Suprapubic skin (tissue), 4 donors: ENCODE measurements at regions not wholly inside any gene's neighbourhood (a gene's known extent, or its start where the extent isn't known, plus 50 kb on each side); places are given as distances from the start of the nearest gene placed in this dataset.

Experiments used
- DNase-seq, 2 donors: peaks; one replicate each; pipeline ENCODE4 v3.0.0-alpha.2; 2019; ENCODE audit warnings: low spot score in 2 of 2
- H3K27ac ChIP-seq: fragments of 200-600 bp; sonication (generic); one replicate; pipeline ENCODE4 v1.5.1; 2019
- H3K27me3 ChIP-seq: fragments of 200-600 bp; sonication (generic); one replicate; pipeline ENCODE4 v1.5.1; 2019
- H3K36me3 ChIP-seq: fragments of 200-600 bp; sonication (generic); one replicate; pipeline ENCODE4 v1.5.1; 2019
- H3K4me1 ChIP-seq: fragments of 200-600 bp; sonication (generic); one replicate; pipeline ENCODE4 v1.5.1; 2019
- H3K4me3 ChIP-seq: fragments of 200-600 bp; sonication (generic); one replicate; pipeline ENCODE4 v1.5.1; 2019; ENCODE audit warnings: mild to moderate bottlenecking
- H3K9me3 ChIP-seq: fragments of 200-600 bp; sonication (generic); one replicate; pipeline ENCODE4 v1.5.1; 2019
- CTCF ChIP-seq, 2 donors: fragments of 200-600 bp in 1 of 2; fragments of 450-650 bp in 1 of 2; sonication (generic) in 1 of 2; IDR thresholded peaks; one replicate each; pipeline ENCODE4 v1.5.1; 2016 to 2019; ENCODE audit warnings: antibody characterized with exemption in 2 of 2, mild to moderate bottlenecking in 1 of 2, moderate library complexity in 1 of 2
- EP300 ChIP-seq: sonication (generic); formaldehyde crosslinking; IDR thresholded peaks from one replicate; pipeline ENCODE4 v1.6.1; 2017; ENCODE audit warnings: antibody characterized with exemption
- POLR2A ChIP-seq, 2 donors: fragments of 450-650 bp; IDR thresholded peaks; one replicate each; pipeline ENCODE4 v1.6.1; 2017; ENCODE audit warnings: antibody characterized with exemption in 2 of 2, mild to moderate bottlenecking in 2 of 2, moderate library complexity in 2 of 2
- POLR2AphosphoS5 ChIP-seq, 3 donors: sonication (generic); formaldehyde crosslinking; IDR thresholded peaks; one replicate each; pipeline ENCODE4 v1.6.1; 2017; ENCODE audit warnings: antibody characterized with exemption in 3 of 3
- WGBS: methylation state at CpG from one replicate; pipeline ENCODE4 v1.1.5; 2018; 5-methylcytosine and 5-hydroxymethylcytosine counted together

- no peak for DNase-seq
- TF ChIP-seq POLR2A (IDR thresholded peaks at IDR 0.05): no peak
- no peak for TF ChIP-seq CTCF (IDR thresholded peaks at IDR 0.05)
- TF ChIP-seq EP300: no peak
- no peak for TF ChIP-seq POLR2AphosphoS5 (IDR thresholded peaks at IDR 0.05)
- Histone ChIP-seq H3K27me3 (no peaks in the 10 kb centered on the region), H3K9me3 (no peaks in the 10 kb centered on the region), H3K4me3 (no peak overlapping the region), H3K27ac (no peak overlapping the region), H3K36me3 (no peaks in the 10 kb centered on the region), H3K4me1 (peaks cover 6% of the 10 kb centered on the region)
- WGBS: 79% methylated on average over 6 of the region's 6 CpGs
These were observed 207.9 kb upstream of the RGMA start for GRCh38 chr15:93296759-93297500.

GRCh38 chr15:93294896-93295295 is 205.9 kb upstream of the RGMA start:
- Histone ChIP-seq H3K27me3 (peaks cover 3% of the 10 kb centered on the region), H3K4me1 (peaks cover 3% of the 10 kb centered on the region), H3K9me3 (no peaks in the 10 kb centered on the region), H3K27ac (no peak overlapping the region), H3K36me3 (no peaks in the 10 kb centered on the region), H3K4me3 (no peak overlapping the region)
- no peak for TF ChIP-seq CTCF (IDR thresholded peaks at IDR 0.05)
- no peak for TF ChIP-seq POLR2AphosphoS5 (IDR thresholded peaks at IDR 0.05)
- no peak for TF ChIP-seq EP300
- no peak for TF ChIP-seq POLR2A (IDR thresholded peaks at IDR 0.05)
- DNase-seq: no peak
- 74% methylated on average over 1 of the region's 1 CpG for WGBS

GRCh38 chr15:93294066-93294465 is 205.1 kb upstream of the RGMA start:
- 65% methylated on average over 1 of the region's 1 CpG for WGBS
- no peak overlapping the region for H3K27ac ChIP-seq
- no peaks in the 10 kb centered on the region for H3K36me3 ChIP-seq
- DNase-seq: no peak
- no peak overlapping the region for H3K4me3 ChIP-seq
- peaks cover 3% of the 10 kb centered on the region for H3K27me3 ChIP-seq
- H3K9me3 ChIP-seq: no peaks in the 10 kb centered on the region
- no peaks in the 10 kb centered on the region for H3K4me1 ChIP-seq
- TF ChIP-seq POLR2AphosphoS5 (IDR thresholded peaks at IDR 0.05): no peak
- TF ChIP-seq POLR2A (IDR thresholded peaks at IDR 0.05): no peak
- no peak for TF ChIP-seq EP300
- TF ChIP-seq CTCF (IDR thresholded peaks at IDR 0.05): no peak

GRCh38 chr15:93291380-93291779 is 202.4 kb upstream of the RGMA start:
- no peaks in the 10 kb centered on the region for H3K9me3 ChIP-seq
- DNase-seq: no peak
- no peak overlapping the region for H3K4me3 ChIP-seq
- no peak overlapping the region for H3K27ac ChIP-seq
- H3K4me1 ChIP-seq: no peaks in the 10 kb centered on the region
- H3K36me3 ChIP-seq: no peaks in the 10 kb centered on the region
- WGBS: 99% methylated on average over 4 of the region's 5 CpGs
- TF ChIP-seq POLR2AphosphoS5 (IDR thresholded peaks at IDR 0.05) (no peak), EP300 (no peak), POLR2A (IDR thresholded peaks at IDR 0.05) (no peak), CTCF (IDR thresholded peaks at IDR 0.05) (no peak)
- peaks cover 3% of the 10 kb centered on the region for H3K27me3 ChIP-seq

GRCh38 chr15:93290618-93290946 is 201.6 kb upstream of the RGMA start:
- DNase-seq: no peak
- no peak overlapping the region for H3K27ac ChIP-seq
- H3K27me3 ChIP-seq: peaks cover 3% of the 10 kb centered on the region
- no peaks in the 10 kb centered on the region for H3K9me3 ChIP-seq
- H3K4me3 ChIP-seq: no peak overlapping the region
- 95% methylated on average over 4 of the region's 4 CpGs for WGBS
- TF ChIP-seq POLR2AphosphoS5 (IDR thresholded peaks at IDR 0.05) (no peak), EP300 (no peak), POLR2A (IDR thresholded peaks at IDR 0.05) (no peak), CTCF (IDR thresholded peaks at IDR 0.05) (no peak)
- H3K36me3 ChIP-seq: no peaks in the 10 kb centered on the region
- H3K4me1 ChIP-seq: no peaks in the 10 kb centered on the region
